Activated CD8-positive, alpha-beta memory T cell treated with anti-CD3 and anti-CD28 coated beads, Interleukin-2, amount 50 U/mL, for 1 hour (primary cell): ENCODE measurements at regions not wholly inside any gene's neighbourhood (a gene's known extent, or its start where the extent isn't known, plus 50 kb on each side); places are given as distances from the start of the nearest gene placed in this dataset.

Source experiments
- DNase-seq: peaks from one replicate; pipeline ENCODE4 v3.0.0-alpha.2; 2020; ENCODE audit errors: extremely low read depth

DNA sequence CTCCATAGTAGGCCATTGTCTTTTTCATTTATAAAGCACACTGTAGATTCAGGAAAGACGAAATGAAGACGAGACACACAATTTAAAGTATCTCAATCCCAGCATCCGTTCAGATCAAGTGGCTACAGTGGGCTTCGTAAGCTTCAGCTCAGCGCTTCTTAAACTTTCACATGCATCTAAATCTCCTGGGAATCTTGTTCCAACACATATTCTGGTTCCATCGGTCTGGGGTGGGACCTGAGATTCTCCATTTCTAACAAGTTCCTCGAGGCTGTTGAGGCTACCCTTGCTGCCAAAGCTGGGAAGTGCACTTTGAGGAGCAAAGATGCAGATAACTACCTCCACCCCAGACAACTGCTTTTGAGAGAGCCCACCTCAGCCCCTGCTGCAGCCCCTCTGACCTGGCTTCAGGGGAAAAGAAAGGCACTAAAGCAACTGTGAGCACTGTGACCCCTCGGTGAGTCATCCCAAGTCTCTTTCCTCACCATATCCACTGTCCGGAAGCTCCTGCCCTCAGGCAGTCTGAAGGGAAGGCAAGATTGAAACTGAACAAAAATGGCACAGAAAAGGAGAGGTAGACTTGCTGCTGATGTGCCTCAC, 201.1 kb upstream of the FBXO11 start:
- no peak for DNase-seq

GRCh38 chr2:48108455-48108854, 202.2 kb upstream of the FBXO11 start:
- DNase-seq, result no peak

GRCh38 chr2:48109491-48110204, 203.3 kb upstream of the FBXO11 start:
- no peak for DNase-seq

- DNase-seq, result no peak
Observed at GRCh38 chr2:48110492-48110891, 204.0 kb upstream of the FOXN2 start.

DNA sequence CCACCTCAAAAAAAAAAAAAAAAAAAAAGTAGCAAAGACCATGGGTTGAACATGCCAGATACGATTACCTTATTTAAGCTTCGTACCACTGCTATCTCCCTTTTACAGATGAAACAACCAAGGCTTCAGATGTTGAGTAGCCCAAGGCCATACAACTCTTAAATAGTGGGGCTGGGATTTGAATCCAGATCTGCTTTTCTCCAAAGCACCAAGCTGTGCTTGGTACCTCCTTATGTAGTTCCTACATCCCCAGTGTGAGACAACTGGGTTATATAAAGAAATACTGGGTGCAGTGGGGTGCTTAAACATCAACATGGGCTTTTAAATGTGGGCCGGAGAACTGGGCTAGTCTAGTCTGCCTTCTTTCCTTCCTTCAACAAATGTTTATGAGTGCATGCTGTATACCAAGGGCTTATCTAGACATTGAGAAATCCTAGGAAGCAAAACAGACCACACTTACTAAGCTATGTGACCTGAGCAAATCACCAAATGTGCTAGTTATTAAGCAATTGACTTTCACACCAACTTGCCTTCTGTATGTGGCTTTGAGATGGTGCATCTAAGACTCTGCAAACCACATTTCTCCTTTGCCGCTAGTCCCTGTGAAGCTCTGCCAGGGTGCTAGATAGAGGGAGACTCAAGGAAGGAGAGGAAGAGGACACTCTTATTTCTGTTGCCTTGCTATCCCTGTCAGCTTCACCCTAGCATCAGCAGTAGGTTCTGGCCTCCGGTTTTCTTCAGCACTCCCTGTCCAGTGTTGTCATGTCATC, 201.4 kb upstream of the FOXN2 start:
- DNase-seq, result no peak

GRCh38 chr2:48113767-48114166, 200.7 kb upstream of the FOXN2 start:
- DNase-seq, result no peak

DNA sequence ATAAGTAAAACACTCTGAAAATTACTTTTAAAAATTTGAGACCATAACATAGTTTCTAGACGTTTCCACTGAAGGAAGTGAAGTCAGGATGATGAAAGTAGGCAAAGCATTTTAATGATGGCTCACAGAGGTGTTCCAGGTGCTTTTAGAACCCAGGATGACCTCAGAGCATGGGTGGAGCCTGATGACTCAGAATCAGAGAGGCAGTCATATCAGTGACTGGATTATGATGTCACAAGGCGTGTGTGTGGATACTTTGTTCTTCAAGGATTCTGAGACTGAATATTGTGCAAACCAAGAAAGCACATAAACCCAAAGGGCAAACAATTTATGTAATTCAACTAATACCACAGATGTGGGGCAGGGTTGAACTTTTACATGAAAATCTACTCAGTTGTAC, 200.2 kb upstream of the FOXN2 start:
- peak; percentile 20 for DNase-seq

DNA sequence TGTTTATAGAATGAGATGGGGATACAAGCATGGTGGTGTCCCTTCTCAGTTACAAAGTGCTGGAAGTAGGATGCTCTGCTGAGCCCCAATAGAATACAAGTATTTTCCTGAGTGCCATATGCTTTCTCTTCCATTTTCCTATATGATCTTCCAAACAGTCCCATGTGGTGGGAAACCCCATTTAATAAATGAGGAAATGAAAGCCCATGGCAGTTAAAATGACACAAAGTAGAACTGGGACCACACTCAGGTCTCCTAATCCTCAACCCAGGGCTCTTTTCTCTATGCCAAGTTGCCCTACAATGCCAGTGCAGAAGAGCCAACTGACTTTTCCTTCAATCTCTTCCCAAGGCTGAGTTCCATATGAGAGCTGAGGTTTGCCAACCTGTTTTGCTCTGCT, 198.0 kb upstream of the FOXN2 start:
- DNase-seq, result no peak

DNA sequence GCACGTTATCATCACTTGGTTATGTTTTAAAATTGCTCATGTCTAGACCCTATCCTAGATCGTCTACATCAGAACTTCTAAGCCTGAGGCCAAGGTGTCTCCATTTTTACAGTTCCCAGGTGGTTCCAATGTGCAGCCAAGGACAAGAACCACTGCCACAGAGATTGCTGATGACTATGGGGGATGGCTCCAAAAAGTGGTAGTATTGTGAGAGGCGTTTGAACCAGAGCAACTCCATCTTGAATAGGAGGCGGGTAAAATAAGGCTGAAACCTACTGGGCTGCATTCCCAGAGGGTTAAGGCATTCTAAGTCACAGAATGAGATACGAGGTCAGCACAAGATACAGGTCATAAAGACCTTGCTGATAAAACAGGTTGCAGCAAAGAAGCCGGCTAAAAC, 195.6 kb upstream of the FOXN2 start:
- DNase-seq, result no peak

DNA sequence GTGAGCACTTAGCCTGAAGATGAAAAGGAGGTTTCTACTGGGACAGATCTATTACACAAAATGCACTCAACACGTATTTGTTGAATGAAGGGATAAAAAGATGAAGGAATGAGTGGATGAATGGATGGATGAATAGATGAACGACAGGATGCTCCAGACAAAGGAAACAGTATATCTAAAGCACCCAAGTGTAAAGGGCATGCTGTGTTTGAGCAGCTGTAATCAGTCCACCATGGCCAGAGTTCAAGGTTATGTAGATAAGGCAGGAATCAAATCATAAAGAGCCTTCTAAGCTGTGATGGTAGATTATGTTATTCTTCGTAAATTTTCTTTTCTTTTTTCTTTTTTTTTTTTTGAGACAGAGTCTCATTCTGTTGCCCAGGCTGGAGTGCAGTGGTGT, 194.4 kb upstream of the FOXN2 start:
- no peak for DNase-seq

DNA sequence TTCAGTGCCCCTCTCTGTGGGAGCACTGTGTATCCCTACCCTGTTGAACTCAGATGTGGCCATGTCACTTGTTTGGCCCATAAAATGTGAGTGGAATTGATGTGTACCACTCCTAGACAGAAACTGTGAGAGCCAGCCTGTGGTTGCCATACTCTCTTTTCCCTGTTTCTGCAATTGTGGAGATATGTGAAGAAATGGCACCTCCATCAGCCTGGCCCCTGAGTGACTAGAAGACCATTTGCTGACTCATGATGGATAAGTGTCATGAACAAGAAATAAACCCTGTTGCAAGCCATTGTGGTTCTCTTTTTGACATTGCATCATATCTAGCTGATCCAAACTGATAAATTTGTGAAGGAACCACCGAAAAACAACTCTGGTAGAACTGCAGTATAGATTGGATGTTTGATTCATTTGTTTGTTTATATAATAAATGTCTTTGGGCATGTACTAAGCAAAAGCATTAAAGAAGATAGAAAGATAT, 193.7 kb upstream of the FOXN2 start:
- no peak for DNase-seq

DNA sequence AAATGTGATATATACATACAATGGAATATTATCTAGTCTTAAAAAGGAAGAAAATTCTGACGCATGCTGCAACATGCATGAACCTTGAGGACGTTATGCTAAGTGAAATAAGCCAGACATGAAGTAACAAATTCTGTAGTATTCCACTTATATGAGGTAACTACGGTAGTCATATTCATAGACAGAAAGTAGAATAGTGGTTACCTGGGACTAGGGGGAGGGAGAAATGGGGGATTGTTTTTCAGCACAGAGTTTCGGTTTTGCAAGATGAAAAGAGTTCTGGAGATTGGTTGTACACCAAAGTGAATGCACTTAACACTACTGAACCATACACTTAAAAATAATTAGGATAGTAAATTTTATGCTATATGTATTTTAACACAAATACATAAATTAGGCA, 192.3 kb upstream of the FOXN2 start:
- DNase-seq, result no peak

GRCh38 chr2:48124592-48124991, 189.9 kb upstream of the FOXN2 start:
- no peak for DNase-seq

DNA sequence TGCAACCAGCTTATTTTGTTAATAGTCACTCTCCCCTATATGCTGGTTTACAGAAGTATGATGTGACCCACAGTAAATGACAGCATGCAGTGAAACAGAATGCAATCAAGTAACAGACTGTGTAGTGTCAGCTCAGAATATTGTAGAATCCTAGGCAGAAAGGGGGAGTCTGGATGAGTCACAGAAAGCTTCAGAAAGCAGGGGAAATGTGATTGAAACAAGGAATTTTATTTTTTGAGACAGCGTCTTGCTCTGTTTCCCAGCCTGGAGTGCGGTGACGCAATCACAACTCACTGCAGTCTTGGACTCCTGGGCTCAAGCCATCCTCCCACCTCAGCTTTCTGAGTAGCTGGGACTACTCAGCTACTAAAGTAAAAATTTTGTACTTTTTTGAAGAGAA, 188.3 kb upstream of the FOXN2 start:
- no peak for DNase-seq

DNA sequence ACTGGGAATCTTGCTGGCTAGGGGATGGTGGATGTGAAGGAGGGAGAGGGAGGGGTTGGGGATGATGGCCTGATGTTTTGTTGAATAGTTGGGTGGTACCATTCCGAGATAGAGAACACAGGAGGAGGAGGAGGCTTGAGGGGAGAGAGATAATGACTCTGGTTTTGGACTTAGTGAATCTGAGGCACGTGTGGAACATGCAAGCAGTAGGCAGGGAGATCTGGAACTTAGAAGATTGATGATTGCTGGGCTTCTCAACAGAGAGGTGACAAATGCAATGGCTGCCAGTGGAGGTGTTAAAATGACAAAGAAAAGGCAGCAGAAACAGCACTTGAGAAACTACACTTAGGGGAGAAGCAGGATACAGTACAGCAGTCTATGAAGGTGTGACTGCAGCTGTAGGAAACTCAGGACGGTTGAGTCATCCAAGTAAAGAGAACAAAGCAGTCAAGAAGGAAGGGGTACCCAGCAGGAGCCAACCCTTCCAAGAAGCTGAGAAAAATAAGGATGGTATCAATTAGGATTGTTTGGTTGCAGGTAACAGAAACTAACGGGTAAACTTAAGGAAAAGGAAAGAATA, 186.8 kb upstream of the FOXN2 start:
- no peak for DNase-seq

GRCh38 chr2:48129293-48129950, 185.1 kb upstream of the FOXN2 start:
- no peak for DNase-seq

DNA sequence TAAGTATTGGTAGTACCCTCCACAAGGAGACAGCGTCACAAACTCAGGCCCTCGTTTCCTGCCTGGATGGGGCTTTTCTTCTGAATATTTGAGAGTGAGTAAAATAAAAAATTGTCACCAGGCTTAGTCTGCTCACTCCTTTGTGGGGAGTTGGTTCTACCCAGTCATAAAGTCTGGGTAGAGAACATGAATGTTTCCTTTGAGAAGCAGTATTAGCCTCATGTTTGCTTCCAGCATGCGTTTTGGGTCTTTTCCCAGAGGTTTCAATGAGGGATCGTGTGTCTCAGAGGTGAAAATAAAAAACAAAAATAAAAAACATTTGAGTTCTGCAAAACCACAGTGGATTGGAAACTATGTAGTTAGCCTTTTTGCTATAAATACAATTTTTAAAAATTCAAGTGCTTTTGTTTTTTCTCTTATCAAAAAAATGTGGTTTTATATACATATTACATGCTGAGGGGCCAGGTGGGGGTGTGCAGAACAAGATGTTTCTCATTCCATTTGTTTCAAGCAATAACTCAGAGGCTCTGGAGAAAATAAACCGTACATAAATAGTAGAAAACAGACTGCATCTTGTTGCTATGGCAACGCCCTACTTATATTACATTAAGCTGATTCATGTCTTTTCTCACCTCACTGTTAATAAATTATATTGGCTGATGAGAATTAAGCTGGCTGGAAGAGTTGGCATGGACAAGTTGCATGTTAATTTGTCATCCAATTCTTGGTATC, 182.8 kb upstream of the FOXN2 start:
- DNase-seq, result no peak

- no peak for DNase-seq
Observed at GRCh38 chr2:48132271-48132625, 182.2 kb upstream of the FOXN2 start.

DNA sequence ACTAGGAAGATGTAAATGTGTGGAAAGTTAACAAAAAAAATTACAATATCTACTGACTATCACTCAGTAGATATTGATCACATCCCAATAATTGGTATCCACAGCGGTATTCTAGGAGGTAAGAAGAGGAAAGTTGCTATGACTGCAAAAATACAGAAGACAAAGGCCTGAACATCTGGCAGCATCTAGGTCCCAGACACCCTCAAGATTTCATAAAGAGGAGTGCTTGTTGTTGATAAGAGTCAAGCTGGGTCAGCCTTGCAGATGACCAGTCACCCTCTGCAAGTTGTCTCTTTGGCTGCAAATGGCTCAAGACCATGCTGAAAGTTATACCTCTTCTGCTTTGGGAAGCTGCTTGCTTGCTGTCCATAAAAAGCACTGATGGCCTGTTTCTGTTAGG, 179.8 kb upstream of the FOXN2 start:
- no peak for DNase-seq

DNA sequence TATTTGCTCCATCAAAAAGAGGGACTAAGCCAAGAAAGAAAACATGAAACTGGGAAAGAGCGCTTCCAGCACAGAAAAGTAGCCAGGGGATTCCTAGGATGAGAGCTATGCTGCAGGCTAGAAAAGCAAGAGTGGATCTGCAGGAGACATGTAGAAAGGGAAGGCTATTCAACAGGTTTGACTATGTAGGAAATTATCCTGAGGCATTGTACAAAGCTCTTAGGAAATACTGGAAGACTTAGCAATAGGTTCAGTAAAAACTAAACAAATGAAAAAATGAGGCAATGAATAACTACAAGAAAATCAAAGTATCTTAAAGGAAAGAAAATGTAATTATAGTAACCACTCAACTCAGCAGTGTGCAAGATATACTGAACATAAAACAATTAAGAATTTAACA, 178.7 kb upstream of the FOXN2 start:
- DNase-seq, result no peak

GRCh38 chr2:48137829-48138228, 176.7 kb upstream of the FOXN2 start:
- DNase-seq, result no peak

DNA sequence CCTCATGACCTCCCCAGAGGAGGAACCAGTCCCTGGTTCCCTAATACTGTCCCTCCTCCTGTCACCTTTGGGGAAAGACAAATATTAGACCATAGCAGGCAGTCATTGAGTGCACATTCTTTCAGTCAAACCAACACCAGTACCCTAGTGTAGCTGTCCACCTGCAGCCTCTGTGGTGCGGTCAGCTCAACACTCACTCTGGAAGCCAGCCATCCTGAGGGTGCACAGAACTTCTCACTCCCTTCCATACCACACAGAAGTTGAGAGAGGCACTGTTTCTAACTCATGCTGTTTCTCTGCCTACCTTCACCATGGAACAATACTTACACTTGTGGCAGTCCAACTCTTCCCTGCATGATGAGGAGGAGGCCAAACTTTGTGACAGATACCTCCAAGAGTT, 175.6 kb upstream of the FOXN2 start:
- no peak for DNase-seq
